NCI-H1694 treated with DMSO at 0.1 percent for 48 hours (cell line): ENCODE measurements at regions not wholly inside any gene's neighbourhood (a gene's known extent, or its start where the extent isn't known, plus 50 kb on each side); places are given as distances from the start of the nearest gene placed in this dataset.
"Not testable (repeated sequence)": the region's sequence is repeated elsewhere in the genome, so short reads cannot be mapped to it uniquely, and the experiment has no call there.

Experiments
- DNase-seq: peaks from one replicate; lab custom pipeline; 2025; lab: John Stamatoyannopoulos, UW

- no peak for DNase-seq
Observed at GRCh38 chr4:163077680-163078079, 89.0 kb downstream of the NAF1 start.

GRCh38 chr4:163072222-163072621, 94.5 kb downstream of the NAF1 start:
- DNase-seq = no peak

- no peak for DNase-seq
Observed at GRCh38 chr4:163071308-163071707, 95.4 kb downstream of the NAF1 start.

GRCh38 chr4:163070023-163070422, 96.7 kb downstream of the NAF1 start:
- DNase-seq = no peak

GRCh38 chr4:163063891-163064290, 102.8 kb downstream of the NAF1 start:
- DNase-seq = no peak

- no peak for DNase-seq
Observed at GRCh38 chr4:163048447-163048846, 118.2 kb downstream of the NAF1 start.

DNA sequence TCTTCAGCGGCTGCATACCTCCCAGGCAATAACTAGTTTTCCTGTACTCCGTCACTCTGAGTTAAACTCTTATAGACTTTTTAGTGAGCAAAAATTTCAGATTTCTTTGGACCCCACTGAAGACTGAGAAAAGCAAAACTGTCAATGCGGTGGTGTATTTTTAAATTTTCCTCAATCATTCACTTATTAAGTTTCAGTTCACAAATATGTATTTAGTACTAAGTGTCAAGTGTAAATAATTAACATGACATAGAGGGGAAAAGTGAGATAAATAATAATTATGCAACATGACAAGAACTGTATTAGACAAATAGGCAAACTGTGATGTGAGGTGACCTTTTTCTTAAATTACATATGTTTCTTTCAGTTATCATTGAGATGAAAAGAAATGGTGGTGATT, 124.4 kb downstream of the NAF1 start:
- no peak for DNase-seq

- DNase-seq = no peak
Observed at GRCh38 chr4:163017135-163017534, 149.6 kb downstream of the NAF1 start.

GRCh38 chr4:163012816-163013215, 153.9 kb downstream of the NAF1 start:
- no peak for DNase-seq

GRCh38 chr4:163003979-163004378, 162.7 kb downstream of the NAF1 start:
- no peak for DNase-seq

- DNase-seq = no peak
Observed at GRCh38 chr4:162988530-162988929, 178.2 kb downstream of the NAF1 start.

DNA sequence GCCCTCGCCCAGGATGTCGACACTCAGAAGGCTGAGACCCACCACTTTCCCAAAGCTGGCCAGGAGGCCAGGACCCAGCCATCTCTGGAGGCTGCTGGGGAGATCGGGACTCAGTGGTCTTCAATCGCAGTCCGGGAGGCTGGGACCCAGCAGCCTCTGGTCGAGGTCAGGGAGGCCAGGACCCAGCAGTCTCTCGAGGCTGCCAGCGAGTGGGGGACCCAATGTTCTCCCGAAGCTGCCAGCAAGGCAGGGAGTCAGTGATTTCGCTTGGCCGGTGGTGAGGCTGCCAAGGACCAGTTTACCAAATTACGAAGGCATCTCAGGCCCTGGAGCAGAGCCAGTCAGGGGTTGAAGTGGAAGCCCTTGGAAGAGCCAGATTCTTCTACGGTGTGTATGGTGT, 181.6 kb downstream of the NAF1 start:
- DNase-seq = no peak

DNA sequence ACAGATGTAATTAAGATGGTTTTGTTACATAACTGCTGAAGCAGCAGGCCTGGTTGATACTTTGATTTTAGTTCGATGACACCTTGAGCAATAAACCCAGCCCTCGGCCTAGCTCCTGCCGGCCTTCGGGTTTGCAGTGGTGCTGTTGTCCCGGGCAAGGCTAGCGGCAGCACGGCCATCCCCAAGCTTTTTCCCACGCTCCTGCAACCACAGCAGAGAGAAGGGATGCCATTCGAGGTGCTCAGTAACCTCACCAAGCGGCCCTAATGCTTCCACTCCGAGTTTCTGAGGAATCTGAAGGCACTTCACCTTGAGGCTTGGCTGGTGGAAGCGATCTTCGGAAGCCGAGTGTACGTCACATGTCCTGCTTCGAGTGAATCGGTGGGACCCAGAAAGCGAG, 182.1 kb downstream of the NAF1 start:
- no peak for DNase-seq

DNA sequence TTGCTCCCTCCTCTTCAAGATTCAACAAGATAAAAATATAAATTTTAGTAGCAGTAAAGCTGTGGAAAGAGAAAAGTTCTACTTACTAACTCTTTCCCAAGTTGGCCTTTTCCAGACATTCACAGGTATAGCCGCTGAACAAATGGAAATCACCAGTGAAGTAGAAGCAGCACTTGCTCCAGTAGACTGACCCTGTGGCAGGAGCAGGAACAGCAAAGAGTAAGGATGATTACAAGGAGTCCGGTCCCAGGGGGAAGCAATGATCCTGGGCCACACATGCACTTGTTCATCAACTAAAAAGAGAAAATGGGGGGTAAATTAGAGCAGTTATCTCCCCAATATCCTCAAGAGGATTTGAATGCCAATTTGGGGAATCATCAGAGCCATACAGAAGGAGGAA, 184.9 kb downstream of the NAF1 start:
- no peak for DNase-seq

DNA sequence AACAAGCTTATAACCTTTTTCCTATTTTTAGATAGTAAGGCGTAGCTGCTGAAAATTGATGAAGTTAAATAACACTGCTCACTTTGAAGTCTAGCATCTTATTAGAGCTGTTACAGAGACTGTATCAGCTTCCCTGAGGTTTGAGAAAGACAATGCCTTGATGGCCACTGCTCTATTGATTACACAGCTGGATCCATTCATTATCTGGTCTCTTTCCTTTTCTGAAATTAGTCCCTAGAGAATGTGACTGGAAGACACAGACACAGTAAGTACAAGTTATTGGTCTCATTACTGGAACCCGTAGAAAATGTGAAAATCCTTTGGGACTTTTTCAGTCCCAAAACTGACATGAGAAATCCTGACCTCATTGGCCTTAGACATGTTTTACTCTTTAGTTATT, 188.3 kb downstream of the NAF1 start:
- no peak for DNase-seq

- DNase-seq = no peak
Observed at GRCh38 chr4:162977788-162978187, 188.9 kb downstream of the NAF1 start.

- no peak for DNase-seq
Observed at GRCh38 chr4:162972661-162973330, 193.9 kb downstream of the NAF1 start.

DNA sequence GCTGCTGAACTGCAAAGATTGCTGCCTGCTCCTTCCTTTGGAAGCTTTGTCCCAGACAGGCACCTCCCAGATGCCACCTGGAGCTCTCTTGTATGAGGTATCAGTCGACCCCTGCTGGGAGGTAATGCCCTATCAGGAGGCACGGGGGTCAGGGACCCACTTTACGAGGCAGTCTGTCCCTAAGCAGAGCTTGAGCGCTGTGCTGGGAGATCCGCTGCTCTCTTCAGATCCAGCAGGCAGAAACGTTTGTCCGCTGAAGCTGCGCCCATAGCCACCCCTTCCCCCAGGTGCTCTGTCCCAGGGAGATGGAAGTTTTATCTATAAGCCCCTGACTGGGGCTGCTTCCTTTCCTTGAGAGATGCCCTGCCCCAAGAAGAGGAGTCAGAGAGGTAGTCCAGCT, 197.5 kb downstream of the NAF1 start:
- no peak for DNase-seq

- DNase-seq = not testable (repeated sequence)
Observed at GRCh38 chr4:162965978-162966377, 200.7 kb downstream of the NAF1 start.

GRCh38 chr4:162959046-162959445, 207.6 kb downstream of the NAF1 start:
- DNase-seq = no peak

DNA sequence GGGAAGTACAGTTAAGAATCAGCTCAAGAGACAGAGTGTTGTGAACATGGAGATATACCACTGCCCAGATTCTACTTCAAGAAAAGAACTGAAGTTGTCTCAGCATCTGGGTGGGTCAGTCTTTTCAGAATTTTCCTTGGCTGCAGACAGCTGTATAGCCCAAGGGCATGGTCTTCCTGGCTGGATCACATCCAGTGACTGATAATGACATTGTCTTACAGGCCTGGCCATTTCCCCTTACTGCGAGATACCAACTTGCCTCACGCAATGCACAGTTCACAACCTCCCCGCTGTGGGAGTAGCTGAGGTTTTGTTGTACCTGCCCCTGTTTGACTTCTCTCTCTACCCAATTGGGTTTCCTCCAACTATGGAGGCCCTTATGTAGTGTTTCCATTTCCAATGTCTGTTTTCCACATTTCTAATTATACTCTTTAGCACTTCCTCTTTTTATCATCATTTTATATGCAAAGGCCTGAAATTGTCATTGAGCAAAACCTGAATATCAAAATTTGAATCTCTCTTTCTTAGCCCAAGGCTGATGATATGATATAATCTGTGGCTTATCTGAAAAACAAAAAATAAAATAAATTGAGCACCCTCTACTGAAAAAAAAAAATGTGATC, 209.1 kb downstream of the NAF1 start:
- no peak for DNase-seq

DNA sequence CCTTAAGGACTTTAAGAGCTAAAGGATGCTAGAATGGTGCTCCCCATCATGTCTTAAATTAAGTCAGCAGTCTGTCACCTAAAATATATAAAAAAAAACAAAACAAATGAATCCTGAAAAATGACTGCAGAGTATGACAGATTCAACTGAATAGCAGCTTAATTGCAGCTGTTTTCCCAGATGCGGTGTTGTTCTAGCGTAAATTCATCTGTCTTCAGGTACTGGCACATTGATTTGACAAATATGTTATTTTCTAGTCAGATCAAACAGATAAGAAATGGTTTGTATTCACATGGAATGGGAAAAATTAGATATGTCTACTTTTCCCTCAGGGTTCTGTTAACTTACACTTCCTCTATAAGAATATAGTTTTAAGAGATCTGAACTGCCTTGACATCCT, 211.7 kb downstream of the NAF1 start:
- no peak for DNase-seq

- no peak for DNase-seq
Observed at GRCh38 chr4:162952232-162952631, 214.5 kb downstream of the NAF1 start.

GRCh38 chr4:162945713-162946112, 221.0 kb downstream of the NAF1 start:
- no peak for DNase-seq
